Fibroblast of villous mesenchyme (primary cell): ENCODE measurements at regions not wholly inside any gene's neighbourhood (a gene's known extent, or its start where the extent isn't known, plus 50 kb on each side); places are given as distances from the start of the nearest gene placed in this dataset.

Source experiments
- DNase-seq: peaks from one replicate; pipeline ENCODE4 v3.0.0-alpha.2; 2010; ENCODE audit warnings: low read depth
- H3K4me3 ChIP-seq: 2 replicates; pipeline ENCODE4 v1.5.1; 2011; ENCODE audit warnings: low read depth, mild to moderate bottlenecking, low read length
- TF ChIP-seq, protein P1 (sequence below): IDR thresholded peaks from 2 replicates; pipeline ENCODE4 v1.5.1; 2012; ENCODE audit warnings: low read depth, mild to moderate bottlenecking, low read length; ENCODE audit not compliant: insufficient read depth

DNA sequence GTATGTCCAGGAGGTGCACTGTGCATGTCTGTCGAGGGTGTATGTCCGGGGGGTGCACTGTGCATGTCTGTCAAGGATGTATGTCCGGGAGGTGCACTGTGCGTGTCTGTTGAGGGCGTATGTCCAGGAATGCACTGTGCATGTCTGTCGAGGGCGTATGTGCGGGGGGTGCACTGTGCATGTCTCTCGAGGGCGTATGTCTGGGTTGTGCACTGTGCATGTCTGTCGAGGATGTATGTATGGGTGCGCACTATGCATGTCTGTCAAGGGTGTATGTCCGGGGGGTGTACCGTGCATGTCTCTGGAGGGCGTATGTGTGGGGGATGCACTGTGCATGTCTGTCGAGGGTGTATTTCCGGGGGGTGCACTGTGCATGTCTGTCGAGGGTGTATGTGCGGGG is 249.3 kb upstream of the MYT1L start:
- H3K4me3 ChIP-seq = no peak overlapping the region
- no peak for DNase-seq
- TF ChIP-seq, protein P1, sequence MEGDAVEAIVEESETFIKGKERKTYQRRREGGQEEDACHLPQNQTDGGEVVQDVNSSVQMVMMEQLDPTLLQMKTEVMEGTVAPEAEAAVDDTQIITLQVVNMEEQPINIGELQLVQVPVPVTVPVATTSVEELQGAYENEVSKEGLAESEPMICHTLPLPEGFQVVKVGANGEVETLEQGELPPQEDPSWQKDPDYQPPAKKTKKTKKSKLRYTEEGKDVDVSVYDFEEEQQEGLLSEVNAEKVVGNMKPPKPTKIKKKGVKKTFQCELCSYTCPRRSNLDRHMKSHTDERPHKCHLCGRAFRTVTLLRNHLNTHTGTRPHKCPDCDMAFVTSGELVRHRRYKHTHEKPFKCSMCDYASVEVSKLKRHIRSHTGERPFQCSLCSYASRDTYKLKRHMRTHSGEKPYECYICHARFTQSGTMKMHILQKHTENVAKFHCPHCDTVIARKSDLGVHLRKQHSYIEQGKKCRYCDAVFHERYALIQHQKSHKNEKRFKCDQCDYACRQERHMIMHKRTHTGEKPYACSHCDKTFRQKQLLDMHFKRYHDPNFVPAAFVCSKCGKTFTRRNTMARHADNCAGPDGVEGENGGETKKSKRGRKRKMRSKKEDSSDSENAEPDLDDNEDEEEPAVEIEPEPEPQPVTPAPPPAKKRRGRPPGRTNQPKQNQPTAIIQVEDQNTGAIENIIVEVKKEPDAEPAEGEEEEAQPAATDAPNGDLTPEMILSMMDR = no peak

DNA sequence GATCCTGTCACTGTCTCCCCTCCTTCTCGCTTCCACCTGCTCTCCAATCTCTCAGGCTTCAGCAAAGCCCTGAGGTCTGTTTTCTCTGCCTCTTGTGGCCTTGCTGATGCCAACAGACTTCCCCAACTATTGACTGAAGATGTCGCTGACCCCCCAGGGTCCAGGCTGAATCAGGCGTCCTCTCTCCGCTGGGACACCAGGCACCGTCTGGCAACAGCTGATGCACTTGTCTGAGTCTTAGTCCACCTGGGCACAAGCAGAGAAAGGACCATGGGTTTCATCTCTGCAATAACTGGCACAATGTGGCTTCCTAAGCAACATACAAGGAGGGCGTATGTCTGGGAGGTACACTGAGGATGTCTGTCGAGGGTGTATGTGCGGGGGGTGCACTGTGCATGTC is 248.7 kb upstream of the MYT1L start:
- no peak for DNase-seq
- H3K4me3 ChIP-seq = no peak overlapping the region
- TF ChIP-seq, protein P1 = no peak

DNA sequence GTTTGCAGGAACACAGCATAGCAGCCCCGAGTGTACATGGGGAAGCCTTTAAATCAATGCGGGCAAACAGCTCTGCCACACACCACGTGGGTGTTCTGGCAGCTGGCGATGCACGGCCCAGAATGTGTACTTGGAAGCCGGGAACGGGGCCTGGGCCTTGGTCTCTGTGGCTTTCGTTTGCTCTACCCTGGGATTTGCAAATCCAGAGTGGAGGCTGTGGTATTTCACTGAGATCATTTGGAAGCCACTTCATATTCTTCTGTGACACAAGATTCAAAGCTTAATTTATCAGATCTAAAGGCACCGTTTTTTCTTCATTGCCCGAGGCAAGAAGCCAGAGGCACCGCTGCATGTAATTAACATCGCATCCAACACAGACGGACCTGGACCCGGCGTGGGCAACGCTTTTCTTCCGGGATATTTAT is 246.3 kb upstream of the MYT1L start:
- no peak overlapping the region for H3K4me3 ChIP-seq
- TF ChIP-seq, protein P1 = no peak
- DNase-seq = no peak

DNA sequence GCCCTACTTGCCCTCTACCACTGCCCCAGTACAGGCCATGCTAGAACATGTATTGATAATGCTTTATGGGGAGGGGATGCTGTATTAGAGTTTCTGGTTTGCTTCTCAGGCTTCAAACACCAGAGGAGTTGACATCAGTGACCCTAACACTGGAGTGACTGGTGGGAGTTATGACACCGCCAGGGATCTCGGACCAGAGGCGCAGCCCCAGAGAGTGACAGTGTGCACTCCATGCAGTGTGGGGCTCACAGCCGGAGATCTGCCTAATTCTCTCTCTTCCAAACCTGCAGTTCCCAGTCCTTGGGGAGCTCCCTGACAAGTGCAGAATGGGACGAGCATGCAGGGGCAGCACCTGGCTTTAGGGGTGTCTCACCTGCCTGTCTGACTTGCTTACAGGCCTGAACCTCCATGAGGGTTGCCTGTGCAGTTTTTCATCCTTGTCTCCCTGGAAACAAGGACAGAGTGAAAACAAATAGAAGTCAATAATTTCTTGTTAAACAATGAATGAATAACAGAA is 244.9 kb upstream of the MYT1L start:
- TF ChIP-seq, protein P1 = no peak
- no peak overlapping the region for H3K4me3 ChIP-seq
- no peak for DNase-seq

DNA sequence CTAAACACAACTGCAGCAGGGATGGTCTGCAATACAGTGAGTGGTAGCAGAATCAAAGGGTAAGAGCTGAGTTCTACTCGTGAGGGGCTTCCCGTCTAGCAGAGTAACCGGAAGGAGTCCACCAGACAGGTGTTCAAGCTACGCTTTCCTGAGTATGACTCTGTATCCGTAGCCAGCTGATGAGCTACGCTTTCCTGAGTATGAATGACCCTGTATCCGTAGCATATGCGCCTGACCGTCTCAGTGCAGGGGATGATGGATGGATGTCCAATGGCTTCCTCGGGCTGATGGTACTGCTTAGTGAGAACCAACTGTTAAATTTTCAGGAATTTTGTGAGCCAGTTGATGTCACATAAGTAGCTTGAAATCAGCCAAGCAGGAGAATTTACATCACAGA is 244.1 kb upstream of the MYT1L start:
- DNase-seq = no peak
- H3K4me3 ChIP-seq = no peak overlapping the region
- TF ChIP-seq, protein P1 = no peak

DNA sequence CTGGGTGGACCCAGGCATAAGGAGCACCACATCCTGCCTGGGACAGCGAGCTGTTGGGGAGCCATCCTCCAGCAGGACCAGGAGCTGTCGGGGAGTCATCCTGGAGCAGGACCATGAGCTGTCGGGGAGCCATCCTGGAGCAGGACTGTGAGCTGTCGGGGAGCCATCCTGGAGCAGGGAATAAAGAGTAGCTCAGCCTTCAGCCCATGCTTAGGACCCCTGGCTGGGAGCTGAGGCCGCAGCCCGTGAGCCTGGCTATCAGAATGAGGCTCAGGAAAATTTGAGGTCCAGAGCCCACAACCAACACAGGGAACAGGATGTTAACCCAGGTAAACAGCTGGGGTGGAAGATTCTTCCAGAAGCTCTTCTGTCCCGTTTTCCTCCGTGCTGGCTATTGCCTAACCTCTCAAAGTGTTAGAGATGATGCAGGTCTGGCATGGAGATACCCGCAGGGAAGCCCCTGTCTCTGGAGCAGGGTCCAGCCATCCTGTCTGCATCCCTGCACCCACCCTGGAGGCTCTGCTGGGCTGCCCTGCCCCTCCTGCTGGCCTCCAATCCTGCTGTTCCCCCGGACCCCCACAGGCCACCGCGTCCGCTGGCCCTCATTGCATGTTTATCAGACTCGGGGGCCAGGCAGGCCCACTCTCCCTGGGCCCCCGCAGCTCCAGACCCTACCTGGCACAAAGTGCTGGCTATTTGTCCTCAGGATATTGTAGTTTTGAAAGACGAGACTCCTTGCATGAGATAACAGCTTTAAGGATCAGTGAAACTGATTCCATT is 243.5 kb upstream of the MYT1L start:
- TF ChIP-seq, protein P1 = no peak
- H3K4me3 ChIP-seq = no peak overlapping the region
- no peak for DNase-seq
